ENCODE measurements at regions not wholly inside any gene's neighbourhood (a gene's known extent, or its start where the extent isn't known, plus 50 kb on each side); places are given as distances from the start of the nearest gene placed in this dataset.

DNA sequence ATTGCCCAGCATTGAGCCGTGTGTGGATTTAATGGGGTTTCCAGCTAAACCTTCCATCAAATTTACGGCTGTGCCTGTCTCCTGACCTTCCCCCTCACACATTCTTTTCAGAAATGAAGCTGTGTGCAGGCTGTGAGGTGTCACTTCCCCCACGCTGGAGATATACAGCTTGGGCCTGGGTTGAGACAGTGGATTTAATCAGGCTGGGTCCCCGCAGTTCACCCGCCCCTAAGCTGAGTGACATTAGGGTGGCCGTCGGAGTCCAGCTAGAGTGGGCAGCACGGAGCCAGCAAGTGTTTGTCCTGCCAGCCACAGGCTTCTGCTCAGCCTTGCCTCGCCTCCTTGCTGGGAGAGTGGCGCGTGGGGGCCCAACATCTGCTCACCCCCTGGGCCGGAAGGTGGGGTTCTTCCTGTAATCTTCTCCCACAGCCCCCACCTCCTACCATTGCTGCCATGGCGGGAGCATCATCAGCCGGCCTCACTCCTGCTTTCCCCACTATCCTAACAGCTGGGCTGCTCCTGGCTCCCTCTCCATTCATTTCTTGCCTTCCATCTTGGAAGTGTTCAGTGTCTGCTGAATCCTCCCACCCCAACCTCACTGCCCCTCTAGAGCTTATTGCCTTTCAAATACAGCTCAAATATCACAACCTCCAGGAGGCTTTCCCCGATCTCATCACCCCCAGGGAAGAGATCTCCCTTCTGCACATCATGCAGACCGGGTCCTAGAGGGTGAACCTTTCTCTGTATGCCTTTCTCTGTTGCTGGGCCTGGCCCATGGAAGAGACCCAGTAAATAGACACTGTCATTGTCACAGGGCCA is 149.0 kb downstream of the GLI2 start:
- TF ChIP-seq, protein P1, sequence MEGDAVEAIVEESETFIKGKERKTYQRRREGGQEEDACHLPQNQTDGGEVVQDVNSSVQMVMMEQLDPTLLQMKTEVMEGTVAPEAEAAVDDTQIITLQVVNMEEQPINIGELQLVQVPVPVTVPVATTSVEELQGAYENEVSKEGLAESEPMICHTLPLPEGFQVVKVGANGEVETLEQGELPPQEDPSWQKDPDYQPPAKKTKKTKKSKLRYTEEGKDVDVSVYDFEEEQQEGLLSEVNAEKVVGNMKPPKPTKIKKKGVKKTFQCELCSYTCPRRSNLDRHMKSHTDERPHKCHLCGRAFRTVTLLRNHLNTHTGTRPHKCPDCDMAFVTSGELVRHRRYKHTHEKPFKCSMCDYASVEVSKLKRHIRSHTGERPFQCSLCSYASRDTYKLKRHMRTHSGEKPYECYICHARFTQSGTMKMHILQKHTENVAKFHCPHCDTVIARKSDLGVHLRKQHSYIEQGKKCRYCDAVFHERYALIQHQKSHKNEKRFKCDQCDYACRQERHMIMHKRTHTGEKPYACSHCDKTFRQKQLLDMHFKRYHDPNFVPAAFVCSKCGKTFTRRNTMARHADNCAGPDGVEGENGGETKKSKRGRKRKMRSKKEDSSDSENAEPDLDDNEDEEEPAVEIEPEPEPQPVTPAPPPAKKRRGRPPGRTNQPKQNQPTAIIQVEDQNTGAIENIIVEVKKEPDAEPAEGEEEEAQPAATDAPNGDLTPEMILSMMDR (IDR thresholded peaks at IDR 0.05; ENCODE audit: insufficient read depth, low read length, poor library complexity, severe bottlenecking), result no peak
- no peak for DNase-seq (ENCODE audit: extremely low read depth, insufficient read length)
- no peaks in the 10 kb centered on the region for H3K36me3 ChIP-seq (ENCODE audit: control insufficient read depth, insufficient read depth, low read length)

DNA sequence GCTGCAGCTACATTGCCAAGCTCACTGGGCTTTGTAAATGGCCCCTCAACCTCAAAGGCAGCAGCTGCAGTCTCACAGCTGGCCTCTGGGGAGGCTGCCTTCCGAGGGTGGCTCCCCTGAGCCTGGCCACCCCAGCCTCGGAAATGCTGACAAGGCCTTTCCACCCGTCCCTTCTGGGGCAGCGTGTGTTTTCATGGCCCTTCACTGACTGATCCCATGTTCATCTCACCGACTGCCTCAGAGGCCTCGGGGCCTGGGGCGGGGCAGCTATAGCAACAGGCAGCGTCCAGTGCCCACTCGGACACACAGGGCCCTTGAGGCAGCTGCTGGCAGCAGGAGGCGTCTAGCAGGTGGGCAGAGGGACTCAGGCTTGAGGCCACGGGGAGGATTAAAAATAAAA is 149.7 kb downstream of the GLI2 start:
- TF ChIP-seq, protein P1 (IDR thresholded peaks at IDR 0.05; ENCODE audit: insufficient read depth, low read length, poor library complexity, severe bottlenecking), result no peak
- no peak for DNase-seq (ENCODE audit: extremely low read depth, insufficient read length)
- Histone ChIP-seq H3K27me3 (replicated peaks; ENCODE audit: control insufficient read depth, insufficient read depth, low read length) (no peaks in the 10 kb centered on the region; the same call in 1 of the 2 replicates), H3K36me3 (ENCODE audit: control insufficient read depth, insufficient read depth, low read length) (no peaks in the 10 kb centered on the region), H3K4me3 (replicated peaks; ENCODE audit: low read depth, low read length) (no peak overlapping the region)

More for the DNA sequence above, 149.0 kb downstream of the GLI2 start:
- no peak overlapping the region for H3K4me3 ChIP-seq (replicated peaks; ENCODE audit: low read depth, low read length)
- H3K27me3 ChIP-seq (replicated peaks; ENCODE audit: control insufficient read depth, insufficient read depth, low read length), result no peaks in the 10 kb centered on the region; the same call in none of the 2 replicates

- no peak for DNase-seq (ENCODE audit: extremely low read depth, insufficient read length)
- TF ChIP-seq, protein P1 (IDR thresholded peaks at IDR 0.05; ENCODE audit: insufficient read depth, low read length, poor library complexity, severe bottlenecking), result no peak
- H3K4me3 ChIP-seq (replicated peaks; ENCODE audit: low read depth, low read length), result no peak overlapping the region
- H3K36me3 ChIP-seq (ENCODE audit: control insufficient read depth, insufficient read depth, low read length), result no peaks in the 10 kb centered on the region
- H3K27me3 ChIP-seq (replicated peaks; ENCODE audit: control insufficient read depth, insufficient read depth, low read length), result no peaks in the 10 kb centered on the region; the same call in none of the 2 replicates
Measured at GRCh38 chr2:120885749-120886148, 150.1 kb downstream of the GLI2 start.

DNA sequence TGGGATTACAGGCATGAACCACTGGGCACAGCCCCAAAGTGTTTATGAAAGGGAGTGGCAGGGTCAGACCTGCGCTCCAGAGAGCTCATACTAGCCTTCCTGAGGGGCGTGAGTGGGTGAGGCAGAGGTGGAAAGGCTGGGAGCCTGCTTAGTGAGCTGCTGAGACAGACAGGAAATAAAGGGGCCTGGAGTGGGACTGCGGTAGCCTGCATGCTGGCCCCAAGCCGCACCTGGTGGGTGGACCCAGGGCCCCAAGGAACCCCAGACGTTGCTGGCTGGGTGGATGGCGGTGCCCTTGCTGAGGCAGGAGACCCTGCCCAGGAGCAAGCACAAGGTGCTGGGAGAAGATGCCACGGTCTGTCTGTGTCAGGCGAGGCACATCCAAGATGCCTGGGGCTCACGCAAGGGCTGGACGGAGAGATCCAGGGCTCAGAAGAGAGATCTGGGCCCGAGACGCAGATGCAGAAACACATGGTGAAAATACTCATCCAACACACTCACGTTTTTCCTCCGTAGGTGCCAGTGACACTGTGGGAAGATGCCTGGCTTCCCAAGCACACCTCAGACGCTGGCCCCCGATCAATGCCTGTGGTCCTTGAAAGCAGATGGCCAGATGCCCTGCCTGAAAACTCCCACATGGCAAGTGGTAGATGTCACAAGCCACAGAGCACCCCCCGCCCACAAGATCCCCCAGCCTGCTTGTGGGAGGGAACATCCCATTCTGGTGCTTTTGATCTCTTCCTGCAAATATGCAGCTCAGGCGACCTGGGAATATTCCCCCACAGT is 151.1 kb downstream of the GLI2 start:
- TF ChIP-seq, protein P1 (IDR thresholded peaks at IDR 0.05; ENCODE audit: insufficient read depth, low read length, poor library complexity, severe bottlenecking), result no peak
- Histone ChIP-seq H3K27me3 (replicated peaks; ENCODE audit: control insufficient read depth, insufficient read depth, low read length) (no peaks in the 10 kb centered on the region; the same call in none of the 2 replicates), H3K4me3 (replicated peaks; ENCODE audit: low read depth, low read length) (no peak overlapping the region), H3K36me3 (ENCODE audit: control insufficient read depth, insufficient read depth, low read length) (no peaks in the 10 kb centered on the region)
- no peak for DNase-seq (ENCODE audit: extremely low read depth, insufficient read length)

- Histone ChIP-seq H3K36me3 (ENCODE audit: control insufficient read depth, insufficient read depth, low read length) (no peaks in the 10 kb centered on the region), H3K27me3 (replicated peaks; ENCODE audit: control insufficient read depth, insufficient read depth, low read length) (no peaks in the 10 kb centered on the region; the same call in none of the 2 replicates), H3K4me3 (replicated peaks; ENCODE audit: low read depth, low read length) (no peak overlapping the region)
- no peak for DNase-seq (ENCODE audit: extremely low read depth, insufficient read length)
- TF ChIP-seq, protein P1 (IDR thresholded peaks at IDR 0.05; ENCODE audit: insufficient read depth, low read length, poor library complexity, severe bottlenecking), result no peak
Measured at GRCh38 chr2:120887320-120887697, 151.6 kb downstream of the GLI2 start.

All from GM06990 (cell line).